Retinal pigment epithelial cell (primary cell): ENCODE measurements at regions not wholly inside any gene's neighbourhood (a gene's known extent, or its start where the extent isn't known, plus 50 kb on each side); places are given as distances from the start of the nearest gene placed in this dataset.

ENCODE experiments used
- DNase-seq: peaks from one replicate; pipeline ENCODE4 v3.0.0-alpha.2; 2010; ENCODE audit warnings: low read depth
- H3K4me3 ChIP-seq: 2 replicates; pipeline ENCODE4 v1.5.1; 2011; ENCODE audit warnings: mild to moderate bottlenecking, low read length, control low read depth, moderate library complexity
- TF ChIP-seq, protein P1 (sequence below): conservative IDR thresholded peaks from 2 replicates; pipeline ENCODE4 v1.5.1; 2011; ENCODE audit warnings: low read depth, low read length, control low read depth, inconsistent platforms

DNA sequence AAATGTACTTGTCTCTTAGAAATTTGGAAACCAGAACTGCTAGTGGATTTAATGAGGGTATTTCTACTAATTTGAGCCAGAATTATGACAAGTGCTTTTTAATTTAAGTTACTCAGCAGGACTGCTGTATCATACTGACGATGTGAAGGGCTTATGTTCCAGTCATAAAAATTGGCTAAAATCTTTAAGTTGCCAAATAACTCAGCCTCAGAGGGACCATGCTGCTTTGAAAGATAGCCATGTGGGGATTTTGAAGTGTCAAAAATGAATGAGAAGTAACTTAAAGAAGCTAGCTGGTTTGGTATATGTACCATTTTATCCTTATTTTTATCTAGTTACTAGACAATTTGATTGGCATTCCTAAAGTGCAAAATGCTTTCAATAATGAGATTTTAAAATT is 545.0 kb downstream of the DIPK2A start:
- TF ChIP-seq, protein P1, sequence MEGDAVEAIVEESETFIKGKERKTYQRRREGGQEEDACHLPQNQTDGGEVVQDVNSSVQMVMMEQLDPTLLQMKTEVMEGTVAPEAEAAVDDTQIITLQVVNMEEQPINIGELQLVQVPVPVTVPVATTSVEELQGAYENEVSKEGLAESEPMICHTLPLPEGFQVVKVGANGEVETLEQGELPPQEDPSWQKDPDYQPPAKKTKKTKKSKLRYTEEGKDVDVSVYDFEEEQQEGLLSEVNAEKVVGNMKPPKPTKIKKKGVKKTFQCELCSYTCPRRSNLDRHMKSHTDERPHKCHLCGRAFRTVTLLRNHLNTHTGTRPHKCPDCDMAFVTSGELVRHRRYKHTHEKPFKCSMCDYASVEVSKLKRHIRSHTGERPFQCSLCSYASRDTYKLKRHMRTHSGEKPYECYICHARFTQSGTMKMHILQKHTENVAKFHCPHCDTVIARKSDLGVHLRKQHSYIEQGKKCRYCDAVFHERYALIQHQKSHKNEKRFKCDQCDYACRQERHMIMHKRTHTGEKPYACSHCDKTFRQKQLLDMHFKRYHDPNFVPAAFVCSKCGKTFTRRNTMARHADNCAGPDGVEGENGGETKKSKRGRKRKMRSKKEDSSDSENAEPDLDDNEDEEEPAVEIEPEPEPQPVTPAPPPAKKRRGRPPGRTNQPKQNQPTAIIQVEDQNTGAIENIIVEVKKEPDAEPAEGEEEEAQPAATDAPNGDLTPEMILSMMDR: no peak
- no peak overlapping the region for H3K4me3 ChIP-seq

DNA sequence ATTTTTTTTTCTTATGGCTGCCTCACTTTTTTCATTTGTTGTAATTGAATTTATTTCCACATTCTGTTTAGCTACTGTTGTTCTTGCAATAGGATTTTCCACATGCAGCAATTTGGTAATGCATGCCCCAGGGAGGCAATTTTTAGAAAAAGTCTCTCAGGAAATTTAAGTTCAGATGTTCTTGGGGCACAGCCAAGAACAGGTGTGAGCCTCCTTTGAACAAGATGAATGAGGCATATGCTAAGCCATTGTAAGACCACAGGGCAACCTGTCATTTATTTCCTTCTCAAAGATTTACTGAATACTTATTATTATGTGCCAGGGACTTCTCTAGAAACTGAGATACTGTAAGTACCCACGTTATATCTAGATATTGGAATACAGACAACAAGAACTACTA is 549.5 kb downstream of the DIPK2A start:
- TF ChIP-seq, protein P1: no peak
- H3K4me3 ChIP-seq: no peak overlapping the region
- DNase-seq: no peak

More for the DNA sequence above, 545.0 kb downstream of the DIPK2A start:
- DNase-seq: no peak

DNA sequence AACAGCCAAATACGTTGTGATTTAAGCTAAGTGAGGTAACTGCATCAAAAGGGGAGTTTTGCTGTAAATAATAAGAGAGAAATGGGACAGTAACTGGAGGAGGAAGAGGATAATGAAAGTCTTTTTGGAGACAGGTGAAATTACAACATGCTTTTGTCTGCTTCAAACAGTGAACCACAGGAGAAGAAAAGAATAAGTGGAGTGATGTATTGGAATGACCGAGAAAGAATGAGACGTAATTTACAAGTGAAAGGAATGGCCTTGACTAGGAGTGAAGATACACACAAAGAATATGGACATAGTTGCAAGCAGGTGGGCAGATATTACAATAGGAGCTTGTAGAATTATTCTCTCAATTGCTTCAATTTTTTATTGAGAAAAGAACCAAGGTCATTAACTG is 550.8 kb downstream of the DIPK2A start:
- no peak for DNase-seq
- TF ChIP-seq, protein P1: no peak
- H3K4me3 ChIP-seq: no peak overlapping the region

DNA sequence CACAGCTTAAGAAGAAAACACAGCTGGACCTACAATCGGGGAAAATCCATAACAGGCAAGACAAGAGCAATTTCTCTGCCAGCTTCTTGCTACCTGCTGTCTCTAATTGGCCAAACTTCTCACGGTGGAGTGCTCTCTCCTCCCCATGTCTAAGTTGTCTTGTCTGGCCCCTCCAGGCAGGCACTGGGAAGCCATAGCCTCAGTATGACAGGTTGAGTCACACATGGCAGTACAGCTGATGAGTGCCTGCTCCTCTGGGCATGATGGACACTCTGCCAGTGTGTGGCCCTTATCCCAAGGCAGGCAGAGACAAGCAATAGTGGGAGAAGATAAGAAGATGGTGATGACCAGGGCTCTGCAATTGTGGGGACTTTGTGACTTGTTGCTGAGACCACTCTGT is 551.8 kb downstream of the DIPK2A start:
- no peak for DNase-seq
- TF ChIP-seq, protein P1: no peak
- H3K4me3 ChIP-seq: no peak overlapping the region

DNA sequence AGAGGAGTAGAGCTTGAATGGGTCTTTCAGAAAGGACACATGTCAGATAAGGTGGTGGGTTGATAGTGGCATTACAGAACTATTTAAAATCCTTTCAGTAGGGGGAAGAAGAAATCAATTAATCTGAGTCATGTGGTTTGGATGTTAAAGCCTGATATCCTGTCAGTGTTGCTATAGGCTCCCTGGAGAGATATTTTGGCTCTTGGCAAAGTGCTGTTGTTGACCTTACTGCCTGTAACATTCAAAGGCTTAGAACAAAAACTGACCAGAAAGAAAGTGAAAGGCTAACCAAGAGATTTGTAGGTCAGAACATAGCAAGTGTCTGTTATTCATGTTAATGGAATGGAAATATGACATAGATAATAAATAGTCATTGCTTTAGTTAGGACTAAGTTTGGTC is 552.9 kb downstream of the DIPK2A start:
- H3K4me3 ChIP-seq: no peak overlapping the region
- TF ChIP-seq, protein P1: no peak
- no peak for DNase-seq

DNA sequence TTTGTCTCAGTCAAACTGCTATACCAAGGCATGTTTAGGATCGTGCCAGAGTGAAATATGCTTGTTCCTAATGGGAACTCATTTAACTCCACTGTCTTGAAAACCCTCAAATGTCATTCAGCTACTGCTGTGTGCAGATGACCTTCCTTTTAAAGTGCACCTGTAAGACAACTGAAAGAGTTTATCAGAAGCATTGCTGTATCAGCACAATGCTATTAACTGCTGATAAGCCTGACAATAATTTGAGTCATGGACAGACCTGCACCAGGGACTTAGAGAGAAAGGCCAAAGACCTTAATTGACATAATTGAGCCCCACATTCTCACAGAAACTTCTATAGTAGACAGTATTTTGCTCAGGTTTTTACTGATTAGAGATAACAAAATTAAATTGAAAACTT is 557.9 kb downstream of the DIPK2A start:
- DNase-seq: no peak
- no peak overlapping the region for H3K4me3 ChIP-seq
- TF ChIP-seq, protein P1: no peak

DNA sequence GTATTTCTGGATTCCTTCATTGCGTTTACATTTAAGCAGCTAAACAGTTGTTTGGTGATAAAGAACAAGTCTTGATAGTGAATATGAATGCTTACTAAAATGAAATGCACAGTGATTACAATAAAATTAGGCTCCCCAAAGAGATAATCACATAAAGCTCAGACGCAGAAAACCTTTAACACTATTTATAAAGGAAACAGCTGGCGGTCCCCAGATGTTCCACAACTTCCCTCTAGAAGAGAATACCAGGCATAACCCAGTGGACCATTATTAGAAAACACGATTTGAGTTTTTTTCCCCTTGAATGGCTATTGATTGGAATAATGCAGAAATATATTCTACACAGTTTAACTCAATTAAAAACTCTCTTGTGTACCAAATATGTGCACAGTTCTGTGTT is 573.2 kb downstream of the DIPK2A start:
- TF ChIP-seq, protein P1: no peak
- DNase-seq: no peak
- H3K4me3 ChIP-seq: no peak overlapping the region
